H1 (cell line): ENCODE measurements at regions not wholly inside any gene's neighbourhood (a gene's known extent, or its start where the extent isn't known, plus 50 kb on each side); places are given as distances from the start of the nearest gene placed in this dataset.

ENCODE experiments used
- CTCF ChIA-PET: fragments of 300-600 bp; sonication (Branson Sonifier 250); formaldehyde crosslinking; loops from one replicate; lab custom pipeline; 2021; ENCODE audit not compliant: partially characterized antibody; lab: Charles Lee
- POLR2A ChIA-PET: fragments of 300-600 bp; sonication (Branson Sonifier 250); formaldehyde crosslinking; loops from one replicate; lab custom pipeline; 2021; ENCODE audit warnings: inconsistent platforms; ENCODE audit not compliant: partially characterized antibody; lab: Charles Lee
- DNase-seq, 2 experiments: peaks; one replicate each; pipeline versions ENCODE4 v3.0.0 to v3.0.0-alpha.2; 2010 to 2022; ENCODE audit warnings: low spot score in 2 of 2, low read depth in 1 of 2, mixed read lengths in 1 of 2
- FAIRE-seq: peaks from 2 replicates; lab custom pipeline; 2011; peaks lifted over from hg19 to GRCh38; lab: Jason Lieb, UNC
- H2AFZ ChIP-seq: 2 replicates; pipeline ENCODE4 v1.8.1; 2012; ENCODE audit warnings: low read length, inconsistent platforms
- H2AK5ac ChIP-seq: 2 replicates; pipeline ENCODE4 v1.6.1; 2013; ENCODE audit warnings: low read depth, low read length
- H2BK120ac ChIP-seq: replicated peaks from 2 replicates; pipeline ENCODE3; 2013; ENCODE audit warnings: low read depth, low read length, inconsistent platforms
- H2BK12ac ChIP-seq: 2 replicates; pipeline ENCODE4 v1.6.1; 2013; ENCODE audit warnings: low read depth, low read length
- H2BK15ac ChIP-seq: 2 replicates; pipeline ENCODE4 v1.6.1; 2013; ENCODE audit warnings: low read length
- H2BK20ac ChIP-seq: 2 replicates; pipeline ENCODE4 v1.6.1; 2013; ENCODE audit warnings: low read length
- H2BK5ac ChIP-seq: 2 replicates; pipeline ENCODE4 v1.6.1; 2013; ENCODE audit warnings: low read depth, low read length
- H3K14ac ChIP-seq: 2 replicates; pipeline ENCODE4 v1.6.1; 2013; ENCODE audit warnings: inconsistent platforms; ENCODE audit not compliant: insufficient read length
- H3K18ac ChIP-seq: 2 replicates; pipeline ENCODE4 v1.6.1; 2013; ENCODE audit warnings: low read length; ENCODE audit errors: extremely low read depth
- H3K23ac ChIP-seq: 2 replicates; pipeline ENCODE4 v1.6.1; 2013; ENCODE audit warnings: inconsistent platforms; ENCODE audit not compliant: insufficient read length
- H3K23me2 ChIP-seq: 2 replicates; pipeline ENCODE4 v1.6.1; 2013; ENCODE audit warnings: low read depth, low read length
- H3K27ac ChIP-seq: 2 replicates; pipeline ENCODE4 v1.6.1; 2011; ENCODE audit warnings: low read depth, low read length, inconsistent platforms
- H3K27me3 ChIP-seq, 4 experiments: replicated peaks in 1 of 4; 1 replicate in 1 of 4; 2 replicates in 3 of 4; pipeline versions ENCODE4 v1.6.1 to v1.8.1; 2011 to 2013; ENCODE audit warnings: low read length in 3 of 4, mild to moderate bottlenecking in 3 of 4, inconsistent platforms in 2 of 4, mixed read lengths in 2 of 4, moderate library complexity in 1 of 4; ENCODE audit not compliant: control insufficient read depth in 3 of 4, insufficient read depth in 3 of 4; ENCODE audit errors: extremely low read depth in 1 of 4
- H3K36me3 ChIP-seq, 4 experiments: 2 replicates each; pipeline versions ENCODE4 v1.6.1 to v1.8.1; 2011 to 2013; ENCODE audit warnings: mild to moderate bottlenecking in 4 of 4, low read length in 3 of 4, moderate library complexity in 2 of 4, control low read depth in 1 of 4, inconsistent platforms in 1 of 4; ENCODE audit not compliant: insufficient read depth in 4 of 4, control insufficient read depth in 2 of 4
- H3K4ac ChIP-seq: replicated peaks from 2 replicates; pipeline ENCODE3; 2013; ENCODE audit warnings: low read length, low read depth, mixed read lengths, inconsistent platforms; ENCODE audit not compliant: insufficient read length
- H3K4me1 ChIP-seq, 4 experiments: replicated peaks in 1 of 4; 1 replicate in 1 of 4; 2 replicates in 3 of 4; pipeline versions ENCODE4 v1.6.1 to v1.8.1; 2011 to 2013; ENCODE audit warnings: low read length in 3 of 4, inconsistent platforms in 2 of 4, mixed read lengths in 1 of 4; ENCODE audit not compliant: insufficient read depth in 4 of 4, control insufficient read depth in 3 of 4
- H3K4me2 ChIP-seq, 2 experiments: 2 replicates each; pipeline versions ENCODE4 v1.6.1 to v1.8.1; 2011 to 2013; ENCODE audit warnings: low read depth in 2 of 2, low read length in 2 of 2, control low read depth in 1 of 2, inconsistent platforms in 1 of 2, mild to moderate bottlenecking in 1 of 2; ENCODE audit not compliant: insufficient read depth in 1 of 2
- H3K4me3 ChIP-seq, 4 experiments: fragments of 200-600, 300-600 bp in 1 of 4; sonication (generic), shearing (Covaris generic), sonication (Bioruptor Twin) in 1 of 4; 2 replicates each; pipeline versions ENCODE4 v1.5.1 to v1.8.1; 2011 to 2016; ENCODE audit warnings: low read length in 4 of 4, low read depth in 3 of 4, control low read depth in 2 of 4, inconsistent platforms in 2 of 4, mild to moderate bottlenecking in 2 of 4, mixed read lengths in 1 of 4, moderate library complexity in 1 of 4; ENCODE audit not compliant: insufficient read depth in 2 of 4; ENCODE audit errors: extremely low read depth in 1 of 4
- H3K56ac ChIP-seq: replicated peaks from 2 replicates; pipeline ENCODE3; 2013; ENCODE audit warnings: low read depth, mild to moderate bottlenecking, mixed read lengths, low read length, inconsistent platforms; ENCODE audit not compliant: insufficient read length
- H3K79me1 ChIP-seq: 2 replicates; pipeline ENCODE4 v1.6.1; 2013; ENCODE audit warnings: low read depth, low read length, control low read depth
- H3K79me2 ChIP-seq, 2 experiments: 2 replicates each; pipeline versions ENCODE4 v1.6.1 to v1.8.1; 2012 to 2013; ENCODE audit warnings: low read length in 2 of 2, mild to moderate bottlenecking in 2 of 2, inconsistent platforms in 1 of 2; ENCODE audit not compliant: insufficient read depth in 2 of 2, control insufficient read depth in 1 of 2
- H3K9ac ChIP-seq, 4 experiments: replicated peaks in 1 of 4; 1 replicate in 1 of 4; 2 replicates in 3 of 4; pipeline versions ENCODE4 v1.6.1 to v1.8.1; 2011 to 2013; ENCODE audit warnings: low read depth in 3 of 4, low read length in 3 of 4, control low read depth in 2 of 4, mild to moderate bottlenecking in 2 of 4, moderate library complexity in 2 of 4, inconsistent platforms in 1 of 4; ENCODE audit errors: extremely low read depth in 1 of 4
- H3K9me3 ChIP-seq, 2 experiments: 2 replicates each; pipeline versions ENCODE4 v1.6.1 to v1.8.1; 2012 to 2013; ENCODE audit warnings: mild to moderate bottlenecking in 2 of 2, moderate library complexity in 2 of 2, control low read depth in 1 of 2, inconsistent platforms in 1 of 2, low read depth in 1 of 2, low read length in 1 of 2, mixed read lengths in 1 of 2; ENCODE audit not compliant: insufficient read depth in 2 of 2
- H4K20me1 ChIP-seq, 2 experiments: replicated peaks in 1 of 2; 2 replicates each; pipeline versions ENCODE3 to v1.8.1; 2011 to 2013; ENCODE audit warnings: inconsistent platforms in 2 of 2, low read length in 2 of 2, mild to moderate bottlenecking in 1 of 2; ENCODE audit not compliant: insufficient read depth in 2 of 2, control insufficient read depth in 1 of 2
- H4K5ac ChIP-seq: 2 replicates; pipeline ENCODE4 v1.6.1; 2013; ENCODE audit warnings: low read length, low read depth, mixed read lengths, inconsistent platforms; ENCODE audit not compliant: insufficient read length
- H4K8ac ChIP-seq: 2 replicates; pipeline ENCODE4 v1.8.0; 2013; ENCODE audit warnings: mild to moderate bottlenecking, moderate library complexity, low read length, inconsistent platforms; ENCODE audit not compliant: insufficient read depth; ENCODE audit errors: extremely low read depth
- H4K91ac ChIP-seq: replicated peaks from 2 replicates; pipeline ENCODE3; 2013; ENCODE audit warnings: low read length, mixed read lengths, inconsistent platforms; ENCODE audit not compliant: insufficient read length
- ASH2L ChIP-seq: fragments of 200-600, 300-600 bp; sonication (generic); IDR thresholded peaks from one replicate; pipeline ENCODE4 v1.7.1; 2017; ENCODE audit warnings: low read length
- BACH1 ChIP-seq: IDR thresholded peaks from 2 replicates; pipeline ENCODE4 v1.6.1; 2012; ENCODE audit warnings: low read length, improper control_type of control experiment
- CHD1 ChIP-seq: IDR thresholded peaks from 2 replicates; pipeline ENCODE4 v1.6.1; 2012; ENCODE audit warnings: low read depth, low read length, improper control_type of control experiment
- CTCF ChIP-seq, 3 experiments: IDR thresholded peaks; 1 replicate in 2 of 3; 2 replicates in 1 of 3; pipeline versions ENCODE4 v1.5.1 to v1.6.1; 2011; ENCODE audit warnings: low read length in 3 of 3, mild to moderate bottlenecking in 3 of 3, inconsistent platforms in 2 of 3, low read depth in 1 of 3, moderate library complexity in 1 of 3; ENCODE audit not compliant: insufficient read depth in 1 of 3; ENCODE audit errors: control extremely low read depth in 1 of 3
- FOSL1 ChIP-seq: IDR thresholded peaks from 2 replicates; pipeline ENCODE4 v1.6.1; 2011; ENCODE audit warnings: mild to moderate bottlenecking, low read depth, low read length, moderate library complexity; ENCODE audit not compliant: insufficient read depth
- JUND ChIP-seq: IDR thresholded peaks from 2 replicates; pipeline ENCODE4 v1.6.1; 2011; ENCODE audit warnings: mild to moderate bottlenecking, improper control_type of control experiment, low read length
- KDM4A ChIP-seq: IDR thresholded peaks from one replicate; pipeline ENCODE4 v1.7.1; 2012; ENCODE audit warnings: low read depth, mild to moderate bottlenecking, moderate library complexity, low read length, inconsistent platforms; ENCODE audit not compliant: severe bottlenecking
- POLR2A ChIP-seq, 2 experiments: IDR thresholded peaks; 1 replicate in 1 of 2; 2 replicates in 1 of 2; pipeline ENCODE4 v1.6.1; 2011; ENCODE audit warnings: low read depth in 2 of 2, low read length in 2 of 2, mild to moderate bottlenecking in 2 of 2; ENCODE audit errors: control extremely low read depth in 1 of 2
- RXRA ChIP-seq: IDR thresholded peaks from 2 replicates; pipeline ENCODE4 v1.6.1; 2011; ENCODE audit warnings: low read depth, mild to moderate bottlenecking, low read length, moderate library complexity; ENCODE audit not compliant: insufficient read depth
- TBP ChIP-seq: IDR thresholded peaks from 2 replicates; pipeline ENCODE4 v1.6.1; 2011; ENCODE audit warnings: low read depth, low read length, improper control_type of control experiment
- TCF12 ChIP-seq: IDR thresholded peaks from 2 replicates; pipeline ENCODE4 v1.6.1; 2011; ENCODE audit warnings: low read depth, mild to moderate bottlenecking, low read length
- WGBS, 2 experiments: shearing (Covaris generic) in 1 of 2; methylation state at CpG; one replicate each; pipeline versions ENCODE4 v1.1.6 to v1.1.7; 2013 to 2015; ENCODE audit warnings: low lambda C conversion rate in 2 of 2, mixed read lengths in 2 of 2, inconsistent platforms in 1 of 2, low coverage in 1 of 2, missing lambda C conversion rate in 1 of 2; ENCODE audit not compliant: insufficient replicate concordance in 2 of 2, insufficient coverage in 1 of 2, insufficient read length in 1 of 2; ENCODE audit errors: extremely low coverage in 1 of 2, missing lambda C conversion rate in 1 of 2; 5-methylcytosine and 5-hydroxymethylcytosine counted together

DNA sequence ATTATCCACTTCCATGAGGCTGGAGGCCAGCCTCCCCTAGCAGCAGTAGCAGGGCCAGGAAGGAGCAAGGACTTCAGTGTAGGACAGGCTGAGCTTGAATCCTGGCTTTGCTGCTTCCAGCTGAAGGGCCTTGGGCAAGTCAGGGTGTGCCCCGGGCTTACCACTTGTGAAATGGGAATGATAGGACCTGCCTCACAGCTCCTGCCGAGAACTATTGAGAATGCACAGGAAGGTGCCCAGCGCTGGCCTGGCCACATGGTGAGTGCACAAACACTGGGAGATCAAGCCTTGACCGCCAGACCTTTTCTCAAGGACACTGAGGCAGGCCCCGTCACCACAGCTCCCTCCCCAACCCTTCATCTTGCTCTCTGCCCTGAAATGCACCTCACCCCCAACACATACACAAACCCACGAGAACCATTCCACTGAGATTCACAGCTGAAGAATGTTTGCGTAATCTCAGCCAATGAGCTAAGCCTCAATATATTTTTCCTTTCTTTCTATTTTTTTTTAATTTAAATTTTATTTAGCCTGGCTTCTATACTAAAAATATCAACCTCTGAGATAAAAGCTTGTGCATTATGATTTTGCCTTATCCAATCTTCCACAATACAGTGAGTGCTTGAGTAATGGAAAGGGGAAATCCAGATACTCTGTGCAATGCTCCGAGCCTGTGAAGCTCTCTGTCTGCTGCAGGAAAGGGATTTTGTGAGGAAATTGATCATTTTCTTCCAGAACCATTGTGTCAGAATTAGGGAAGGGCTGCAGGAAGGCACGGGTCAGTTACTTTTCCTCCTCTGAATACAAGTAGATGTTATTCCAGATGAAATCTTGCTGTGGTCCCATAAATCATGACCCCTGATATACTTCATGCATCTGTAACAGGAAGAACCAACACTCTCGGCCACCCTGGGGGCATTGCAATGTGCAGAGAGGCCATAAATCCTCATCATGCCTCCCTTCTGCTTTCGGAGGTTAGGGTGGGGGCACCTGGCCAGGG, 193.9 kb downstream of the TLE3 start:
- H3K23ac ChIP-seq: no peak overlapping the region
- no peaks in the 10 kb centered on the region for H3K79me2 ChIP-seq
- no peak overlapping the region for H3K9ac ChIP-seq
- H2AFZ ChIP-seq: no peak overlapping the region
- ChIA-PET CTCF (interaction anchor here (1.6 kb wide), 1 partner anchor 16 kb away, joined by 3 read pairs; no protein-coding TSS in a partner anchor), POLR2A (no interaction called here)
- no peak overlapping the region for H2BK15ac ChIP-seq
- H2BK12ac ChIP-seq: peak overlapping the region; percentile 27; the same call in 1 of the 2 replicates
- no peak overlapping the region for H4K91ac ChIP-seq
- H3K79me1 ChIP-seq: no peaks in the 10 kb centered on the region
- DNase-seq: no peak
- no peak overlapping the region for H3K18ac ChIP-seq
- no peak overlapping the region for H3K4me3 ChIP-seq
- H4K20me1 ChIP-seq: no peaks in the 10 kb centered on the region
- H2AK5ac ChIP-seq: no peak overlapping the region
- H2BK5ac ChIP-seq: no peak overlapping the region
- H2BK120ac ChIP-seq: no peak overlapping the region
- no peaks in the 10 kb centered on the region for H3K23me2 ChIP-seq
- no peak overlapping the region for H4K8ac ChIP-seq
- peaks cover 0 to 5% (median 0%) of the 10 kb centered on the region in 4 experiments; a peak in 1 of 7 replicates for H3K4me1 ChIP-seq
- H4K5ac ChIP-seq: no peak overlapping the region
- no peak for FAIRE-seq
- H2BK20ac ChIP-seq: no peak overlapping the region
- H3K4ac ChIP-seq: no peak overlapping the region
- no peak overlapping the region for H3K56ac ChIP-seq
- no peak overlapping the region for H3K4me2 ChIP-seq
- 90% methylated on average over 11 of the region's 11 CpGs; no CpG with 5 or more reads in 1 of the 2 experiments for WGBS, 2 experiments
- H3K27me3 ChIP-seq: no peaks in the 10 kb centered on the region
- H3K14ac ChIP-seq: no peak overlapping the region
- H3K36me3 ChIP-seq: no peaks in the 10 kb centered on the region
- no peaks in the 10 kb centered on the region for H3K9me3 ChIP-seq
- no peak overlapping the region for H3K27ac ChIP-seq
- no peak for TF ChIP-seq ASH2L
- TF ChIP-seq RXRA: no peak
- TF ChIP-seq FOSL1: no peak
- TF ChIP-seq CHD1: no peak
- TF ChIP-seq CTCF (IDR thresholded peaks at IDR 0.05; ENCODE audit: control extremely low read depth in 1 of 3, insufficient read depth in 1 of 3, low read depth in 1 of 3, low read length in 3 of 3): no peak
- no peak for TF ChIP-seq KDM4A
- TF ChIP-seq BACH1: no peak
- no peak for TF ChIP-seq TBP
- TF ChIP-seq JUND: no peak
- TF ChIP-seq POLR2A (IDR thresholded peaks at IDR 0.05; ENCODE audit: control extremely low read depth in 1 of 2, low read depth in 2 of 2, low read length in 2 of 2): no peak
- TF ChIP-seq TCF12: no peak
